HEK293T (cell line): ENCODE measurements at regions not wholly inside any gene's neighbourhood (a gene's known extent, or its start where the extent isn't known, plus 50 kb on each side); places are given as distances from the start of the nearest gene placed in this dataset.

Experiments used
- CTCF ChIA-PET: fragments of 350-600 bp; formaldehyde crosslinking; extraction: SDS; loops from one replicate; lab custom pipeline; 2021; ENCODE audit warnings: antibody characterized with exemption, inconsistent platforms; lab: Yijun Ruan, JAX
- POLR2A ChIA-PET: fragments of 350-600 bp; formaldehyde crosslinking; extraction: SDS; loops from one replicate; lab custom pipeline; 2020; ENCODE audit warnings: antibody characterized with exemption, inconsistent platforms; lab: Yijun Ruan, JAX
- DNase-seq: peaks from one replicate; pipeline ENCODE4 v3.0.0; 2012; ENCODE audit warnings: mixed read lengths; ENCODE audit errors: extremely low spot score
- ARNT ChIP-seq: fragments of 450-650 bp; IDR thresholded peaks from 2 replicates; pipeline ENCODE4 v1.6.1; 2017; ENCODE audit warnings: mild to moderate bottlenecking
- BHLHE40 ChIP-seq: fragments of 450-650 bp; IDR thresholded peaks from 2 replicates; pipeline ENCODE4 v1.6.1; 2016; ENCODE audit warnings: mild to moderate bottlenecking, moderate library complexity, borderline replicate concordance
- CTBP1 ChIP-seq: fragments of 450-650 bp; IDR thresholded peaks from 2 replicates; pipeline ENCODE4 v1.6.1; 2016; ENCODE audit warnings: borderline replicate concordance
- ELF4 ChIP-seq: fragments of 450-650 bp; IDR thresholded peaks from 2 replicates; pipeline ENCODE4 v1.6.1; 2017; ENCODE audit warnings: antibody characterized with exemption
- FOXA1 ChIP-seq: fragments of 450-650 bp; IDR thresholded peaks from 2 replicates; pipeline ENCODE4 v1.6.1; 2016; ENCODE audit warnings: mild to moderate bottlenecking
- FOXK2 ChIP-seq: fragments of 450-650 bp; IDR thresholded peaks from 2 replicates; pipeline ENCODE4 v1.6.1; 2016; ENCODE audit warnings: mild to moderate bottlenecking
- FOXM1 ChIP-seq: fragments of 450-650 bp; IDR thresholded peaks from 2 replicates; pipeline ENCODE4 v1.6.1; 2017; ENCODE audit warnings: mild to moderate bottlenecking, borderline replicate concordance
- HDGF ChIP-seq: fragments of 450-650 bp; IDR thresholded peaks from 2 replicates; pipeline ENCODE4 v1.6.1; 2017; ENCODE audit warnings: antibody characterized with exemption, borderline replicate concordance
- L3MBTL2 ChIP-seq: fragments of 450-650 bp; conservative IDR thresholded peaks from 2 replicates; pipeline ENCODE4 v1.6.1; 2016; ENCODE audit warnings: mild to moderate bottlenecking
- LEF1 ChIP-seq: fragments of 450-650 bp; IDR thresholded peaks from 2 replicates; pipeline ENCODE4 v1.6.1; 2017; ENCODE audit warnings: mild to moderate bottlenecking, borderline replicate concordance
- NFRKB ChIP-seq: fragments of 450-650 bp; IDR thresholded peaks from 2 replicates; pipeline ENCODE4 v1.6.1; 2016; ENCODE audit warnings: mild to moderate bottlenecking, moderate library complexity
- SP1 ChIP-seq: fragments of 450-650 bp; IDR thresholded peaks from 2 replicates; pipeline ENCODE4 v1.6.1; 2017
- SUZ12 ChIP-seq: fragments of 450-650 bp; IDR thresholded peaks from 2 replicates; pipeline ENCODE4 v1.6.1; 2016; ENCODE audit warnings: mild to moderate bottlenecking
- TARDBP ChIP-seq: fragments of 450-650 bp; IDR thresholded peaks from 2 replicates; pipeline ENCODE4 v1.6.1; 2016
- ZNF384 ChIP-seq: fragments of 450-650 bp; IDR thresholded peaks from 2 replicates; pipeline ENCODE4 v1.6.1; 2016
- TF ChIP-seq, protein P1 (sequence below): fragments of 450-650 bp; IDR thresholded peaks from 2 replicates; pipeline ENCODE4 v1.6.1; 2016

DNA sequence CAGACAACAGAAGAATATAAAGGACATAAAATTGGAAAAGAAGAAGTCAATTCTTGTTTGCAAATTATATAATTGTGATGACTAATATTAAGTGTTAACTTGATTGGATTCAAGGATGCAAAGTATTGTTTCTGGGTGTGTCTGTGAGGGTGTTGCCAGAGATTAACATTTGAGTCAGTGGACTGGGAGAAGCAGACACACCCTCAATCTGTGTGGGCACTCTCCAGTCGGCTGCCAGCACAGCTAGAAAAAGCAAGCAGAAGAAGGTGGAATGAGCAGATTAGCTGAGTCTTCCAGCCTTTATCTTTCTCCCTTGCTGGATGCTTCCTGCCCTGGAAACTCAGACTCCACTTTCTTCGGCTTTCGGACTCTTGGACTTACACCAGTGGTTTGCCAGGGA, 51.7 kb downstream of the UBE2NL start:
- POLR2A ChIA-PET, result no interaction called here
- TF ChIP-seq LEF1, result no peak
- no peak for TF ChIP-seq HDGF
- TF ChIP-seq TARDBP, result no peak
- TF ChIP-seq ZNF384, result no peak
- no peak for TF ChIP-seq L3MBTL2
- no peak for TF ChIP-seq ELF4
- no peak for TF ChIP-seq NFRKB
- TF ChIP-seq ARNT, result no peak
- DNase-seq, result no peak
- CTCF ChIA-PET, result no interaction called here

DNA sequence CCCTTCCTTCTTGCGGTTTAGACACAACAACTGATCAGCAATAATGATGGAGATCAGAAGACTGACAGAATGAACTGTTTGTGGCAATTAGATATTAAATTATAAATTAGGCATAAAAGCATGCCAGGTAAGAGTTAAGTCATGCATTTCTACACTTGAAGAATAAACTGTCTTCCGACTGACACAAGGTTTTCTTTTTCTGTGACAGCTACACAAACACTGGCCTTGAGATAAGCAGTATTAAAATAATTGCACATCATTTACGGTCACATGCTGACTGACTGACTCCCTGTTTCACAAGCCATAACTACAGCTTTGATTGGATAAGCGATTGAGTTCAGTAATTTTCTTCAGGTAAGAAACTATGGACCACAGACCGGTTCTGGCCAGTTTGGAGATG, 56.2 kb downstream of the UBE2NL start:
- CTCF ChIA-PET, result no interaction called here
- no peak for TF ChIP-seq TARDBP
- no peak for TF ChIP-seq NFRKB
- no peak for TF ChIP-seq FOXA1
- no peak for TF ChIP-seq HDGF
- TF ChIP-seq, protein P1, sequence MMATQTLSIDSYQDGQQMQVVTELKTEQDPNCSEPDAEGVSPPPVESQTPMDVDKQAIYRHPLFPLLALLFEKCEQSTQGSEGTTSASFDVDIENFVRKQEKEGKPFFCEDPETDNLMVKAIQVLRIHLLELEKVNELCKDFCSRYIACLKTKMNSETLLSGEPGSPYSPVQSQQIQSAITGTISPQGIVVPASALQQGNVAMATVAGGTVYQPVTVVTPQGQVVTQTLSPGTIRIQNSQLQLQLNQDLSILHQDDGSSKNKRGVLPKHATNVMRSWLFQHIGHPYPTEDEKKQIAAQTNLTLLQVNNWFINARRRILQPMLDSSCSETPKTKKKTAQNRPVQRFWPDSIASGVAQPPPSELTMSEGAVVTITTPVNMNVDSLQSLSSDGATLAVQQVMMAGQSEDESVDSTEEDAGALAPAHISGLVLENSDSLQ, result no peak
- TF ChIP-seq SP1, result no peak
- no peak for TF ChIP-seq BHLHE40
- no peak for TF ChIP-seq ZNF384
- TF ChIP-seq L3MBTL2, result no peak
- TF ChIP-seq CTBP1, result no peak
- TF ChIP-seq FOXK2, result no peak
- no peak for TF ChIP-seq SUZ12
- TF ChIP-seq LEF1, result no peak
- TF ChIP-seq FOXM1, result no peak
- no peak for TF ChIP-seq ELF4
- TF ChIP-seq ARNT, result no peak
- POLR2A ChIA-PET, result no interaction called here
- no peak for DNase-seq

DNA sequence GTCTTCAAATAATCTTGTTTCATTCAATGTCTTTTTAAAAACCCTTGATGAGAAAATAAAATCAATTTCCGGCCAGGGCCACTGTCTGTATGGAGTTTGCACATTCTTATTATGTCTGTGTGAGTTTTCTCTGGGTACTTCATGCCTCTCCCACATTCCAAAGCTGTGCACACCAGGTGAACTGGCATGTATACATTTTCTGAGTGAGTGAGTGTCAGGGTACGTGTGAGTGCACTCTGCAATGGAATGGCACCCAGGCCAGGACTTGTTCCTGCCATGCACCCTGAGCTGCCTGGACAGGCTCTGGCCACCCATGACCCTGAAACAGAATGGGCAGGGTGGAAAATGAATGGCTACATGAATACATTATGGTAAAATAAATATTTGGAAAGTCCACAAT, 61.3 kb downstream of the UBE2NL start:
- TF ChIP-seq ZNF384, result no peak
- no peak for TF ChIP-seq FOXM1
- no peak for TF ChIP-seq SP1
- TF ChIP-seq CTBP1, result no peak
- TF ChIP-seq FOXK2, result no peak
- no peak for TF ChIP-seq HDGF
- TF ChIP-seq TARDBP, result no peak
- no peak for TF ChIP-seq L3MBTL2
- TF ChIP-seq FOXA1, result no peak
- no peak for TF ChIP-seq LEF1
- TF ChIP-seq SUZ12, result no peak
- TF ChIP-seq ARNT, result no peak
- TF ChIP-seq BHLHE40, result no peak
- no peak for TF ChIP-seq NFRKB
- ChIA-PET CTCF (no interaction called here), POLR2A (no interaction called here)
- DNase-seq, result no peak

DNA sequence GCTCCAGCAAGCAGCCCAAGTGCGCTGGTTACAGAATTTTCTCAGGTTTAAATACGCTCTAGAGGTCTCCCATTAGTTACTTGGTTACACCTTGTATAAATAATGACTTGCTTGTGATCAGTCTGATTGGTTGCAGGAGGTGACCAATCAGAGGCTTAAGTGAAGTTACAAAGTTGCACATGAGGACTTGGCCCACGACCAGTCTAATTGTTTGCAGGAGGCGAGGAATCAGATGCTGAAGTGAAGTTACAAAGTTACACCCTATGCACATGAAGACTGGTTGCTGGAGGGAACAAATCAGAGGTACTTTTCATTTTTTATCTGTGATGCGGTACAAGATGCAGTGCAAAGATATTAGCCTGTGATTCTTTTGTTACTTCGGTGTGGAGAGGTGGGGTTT, 80.7 kb downstream of the UBE2NL start:
- TF ChIP-seq ELF4 (no peak), FOXK2 (no peak), TARDBP (no peak), L3MBTL2 (no peak), ZNF384 (no peak), FOXM1 (no peak), LEF1 (no peak)
- TF ChIP-seq, protein P1, result no peak
- DNase-seq, result no peak
- ChIA-PET POLR2A (no interaction called here), CTCF (no interaction called here)

DNA sequence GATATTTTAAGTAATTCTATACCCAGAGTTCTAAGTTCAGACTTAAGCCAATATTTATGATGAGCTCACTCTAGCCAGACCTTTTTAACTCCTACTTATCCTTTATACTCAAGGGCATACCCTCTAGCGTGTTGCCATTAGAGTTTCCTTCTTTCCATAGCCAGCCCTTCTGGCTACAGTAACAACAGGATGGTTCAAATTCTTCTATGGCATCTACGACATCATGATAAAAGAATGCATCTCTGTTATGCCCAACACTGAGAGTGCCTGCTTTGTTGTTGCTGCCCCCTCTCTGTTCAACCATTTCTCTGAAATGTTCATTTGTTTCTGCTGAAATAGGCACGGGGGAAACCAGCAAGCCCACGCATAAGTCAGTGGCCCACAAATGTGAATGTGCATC, 104.5 kb downstream of the UBE2NL start:
- POLR2A ChIA-PET, result no interaction called here
- TF ChIP-seq ARNT (no peak), BHLHE40 (no peak), LEF1 (no peak), ZNF384 (no peak), SP1 (no peak), TARDBP (no peak), FOXK2 (no peak), L3MBTL2 (no peak), HDGF (no peak), CTBP1 (no peak), FOXM1 (no peak)
- TF ChIP-seq, protein P1, result no peak
- CTCF ChIA-PET, result no interaction called here
- DNase-seq, result no peak

DNA sequence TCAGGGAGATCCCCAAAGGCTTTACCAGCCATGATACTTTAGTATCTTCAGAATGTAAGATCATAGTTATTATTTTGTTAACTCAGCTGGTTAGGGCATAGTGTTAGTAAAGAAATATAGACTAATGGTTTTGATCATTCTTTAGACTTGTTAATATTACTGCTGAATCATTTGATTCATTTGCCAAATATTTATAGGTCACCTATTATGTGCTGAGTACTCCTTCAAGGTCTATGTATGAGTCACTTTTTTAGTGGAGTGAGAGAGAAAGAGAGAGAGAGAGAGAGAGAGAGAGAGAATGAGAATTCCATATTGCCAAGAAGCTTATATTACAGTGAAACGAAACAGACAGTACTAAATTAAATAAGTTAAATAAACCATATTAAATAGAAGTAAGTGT, 110.3 kb downstream of the UBE2NL start:
- ChIA-PET CTCF (no interaction called here), POLR2A (no interaction called here)
- TF ChIP-seq LEF1, result no peak
- no peak for TF ChIP-seq FOXM1
- TF ChIP-seq TARDBP, result no peak
- DNase-seq, result no peak

DNA sequence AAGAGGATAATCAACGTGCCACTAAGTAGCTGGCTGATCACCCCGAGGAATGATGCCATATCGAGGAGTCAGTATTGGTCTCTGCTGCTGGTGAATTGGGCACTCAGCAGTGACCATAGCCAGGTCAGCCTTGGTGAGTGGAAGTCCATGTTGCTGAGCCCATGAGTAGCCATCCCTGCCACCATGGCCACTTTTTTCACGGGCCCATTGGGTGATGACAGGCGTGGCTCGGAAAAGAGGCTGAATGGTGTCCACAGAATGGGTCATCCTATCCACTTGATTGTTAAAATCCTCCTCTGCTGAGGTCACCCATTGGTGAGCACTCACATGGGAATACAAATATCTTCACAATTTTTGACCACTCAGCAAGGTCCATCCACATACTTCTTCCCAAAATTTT, 114.4 kb downstream of the UBE2NL start:
- ChIA-PET POLR2A (no interaction called here), CTCF (no interaction called here)
- TF ChIP-seq HDGF (no peak), TARDBP (no peak), L3MBTL2 (no peak), SP1 (no peak), SUZ12 (no peak), FOXA1 (no peak), FOXM1 (no peak)
- TF ChIP-seq, protein P1, result no peak
- DNase-seq, result no peak
